GM04504 (cell line): ENCODE measurements at regions not wholly inside any gene's neighbourhood (a gene's known extent, or its start where the extent isn't known, plus 50 kb on each side); places are given as distances from the start of the nearest gene placed in this dataset.
A peak's percentile ranks its signal among the peaks of the same experiment; 100 is the strongest.

ENCODE experiments used
- DNase-seq: peaks from one replicate; pipeline ENCODE4 v3.0.0-alpha.2; 2012; ENCODE audit warnings: low read depth

DNA sequence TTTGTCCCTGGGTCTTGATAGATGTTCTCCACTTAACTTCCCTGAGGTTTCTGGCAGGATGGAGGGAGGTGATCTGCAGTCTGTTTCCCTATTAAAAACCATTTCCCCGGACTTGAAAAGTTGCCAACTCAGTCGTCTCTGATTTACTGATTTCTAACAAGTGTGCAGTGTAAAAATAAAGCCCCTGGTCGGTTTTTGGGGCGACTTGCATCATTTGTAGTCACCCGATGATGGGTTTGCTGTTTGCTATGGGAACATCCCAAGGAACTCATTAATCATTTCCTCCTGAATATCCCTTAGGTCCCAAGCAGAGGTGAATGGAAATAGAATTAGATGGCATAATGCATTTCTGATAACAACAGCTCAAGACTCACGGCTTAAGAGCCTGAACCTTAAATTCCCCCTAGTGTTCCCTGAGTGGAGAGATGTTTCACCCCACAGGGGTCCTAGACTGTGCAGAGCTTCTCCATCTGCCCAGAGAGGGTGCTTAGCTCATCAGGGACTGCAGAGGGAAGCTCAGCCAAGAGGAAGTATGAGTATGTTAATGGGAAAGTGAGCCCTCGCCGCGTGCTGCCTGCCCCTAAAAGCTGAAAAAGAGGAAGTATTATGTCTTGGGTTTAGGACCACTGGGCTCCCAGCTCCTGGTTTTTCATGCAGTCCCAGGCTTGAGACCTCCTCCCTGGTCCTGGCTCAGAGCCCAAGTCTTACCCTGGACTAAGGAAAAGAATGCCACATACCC, 115.1 kb upstream of the DAP start:
- no peak for DNase-seq

DNA sequence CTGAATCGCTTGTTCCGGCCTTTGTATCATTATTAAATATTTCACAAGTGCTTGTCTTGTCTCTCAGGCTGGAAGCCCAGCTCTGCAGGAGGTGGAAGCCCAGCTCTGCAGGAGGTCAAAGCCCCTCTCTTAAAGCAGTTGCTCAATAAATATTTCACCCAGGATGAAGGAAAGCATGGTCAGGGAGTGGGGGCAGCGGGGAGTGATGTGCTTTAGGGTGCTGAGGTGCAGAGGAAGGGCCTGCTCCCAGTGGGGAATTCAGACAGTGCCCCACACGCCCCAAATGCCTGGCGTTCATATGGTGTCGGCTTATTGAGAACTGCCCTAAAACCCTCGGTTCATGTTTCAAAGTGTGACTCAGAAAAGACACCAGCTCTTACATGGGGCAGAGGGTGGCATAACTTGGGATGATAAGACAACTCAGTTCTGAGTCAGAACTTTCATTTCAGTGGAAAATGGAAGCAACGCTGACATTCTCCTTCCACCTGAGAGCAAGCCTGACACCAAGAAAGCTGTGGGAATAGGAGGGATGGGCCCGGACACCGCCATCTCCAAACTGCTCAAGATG, 114.3 kb upstream of the DAP start:
- no peak for DNase-seq

DNA sequence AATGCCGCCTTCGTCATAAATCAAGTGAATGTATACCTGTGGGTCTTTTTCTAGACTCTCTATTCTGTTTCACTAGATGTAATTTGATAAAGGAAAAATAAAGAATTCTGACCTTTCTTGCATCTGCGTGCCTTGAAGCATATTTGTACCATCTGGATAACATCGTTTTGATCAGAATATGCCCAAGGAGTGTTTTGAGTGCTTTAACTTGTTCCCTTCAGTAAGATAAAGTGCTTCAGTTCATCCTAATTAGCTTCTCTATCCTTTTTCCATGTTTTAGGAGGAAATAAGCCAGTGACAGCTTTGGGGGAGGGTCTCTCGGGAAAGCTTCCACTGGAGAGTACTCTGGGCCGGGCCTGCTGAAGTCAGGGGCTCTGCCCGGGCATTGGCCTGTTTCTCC, 113.5 kb upstream of the DAP start:
- no peak for DNase-seq

DNA sequence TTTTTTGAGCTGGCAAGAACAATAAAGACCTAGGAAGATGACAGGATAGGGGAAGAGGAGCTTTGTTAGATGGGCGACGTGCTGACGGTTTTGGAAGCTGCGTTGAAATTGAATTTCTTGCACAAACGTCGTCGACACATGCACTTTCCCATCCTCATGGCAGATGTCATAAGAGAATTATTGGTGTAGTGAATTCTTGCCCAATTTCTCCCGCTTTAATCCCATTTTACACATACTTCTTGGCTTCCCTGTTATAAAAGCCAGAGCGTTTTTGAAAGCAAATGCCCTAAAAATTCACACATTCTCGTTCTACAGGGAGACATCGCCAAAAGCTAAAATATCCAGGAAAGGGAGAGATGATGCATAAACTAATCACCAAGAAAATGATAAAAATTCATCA, 109.8 kb upstream of the DAP start:
- DNase-seq = no peak

DNA sequence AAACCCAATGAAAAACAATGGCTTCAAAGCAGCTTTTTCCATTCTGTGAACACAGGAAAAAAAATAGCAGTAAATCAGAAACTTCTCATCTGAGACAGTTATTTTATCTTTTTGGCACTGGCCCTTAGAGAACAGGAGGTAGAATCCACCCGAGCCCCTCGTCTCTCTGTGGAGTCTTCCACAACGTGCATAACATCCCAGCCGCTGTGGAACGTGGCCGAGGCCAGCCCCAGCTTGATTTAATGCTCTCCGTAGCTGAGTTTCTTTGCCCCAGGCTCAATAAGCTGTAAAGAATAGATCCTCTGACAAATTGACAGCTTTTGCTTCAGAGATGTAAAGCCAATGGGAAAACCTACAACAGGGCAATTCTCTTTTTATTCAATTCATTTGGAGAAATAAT, 107.9 kb upstream of the DAP start:
- DNase-seq = no peak

DNA sequence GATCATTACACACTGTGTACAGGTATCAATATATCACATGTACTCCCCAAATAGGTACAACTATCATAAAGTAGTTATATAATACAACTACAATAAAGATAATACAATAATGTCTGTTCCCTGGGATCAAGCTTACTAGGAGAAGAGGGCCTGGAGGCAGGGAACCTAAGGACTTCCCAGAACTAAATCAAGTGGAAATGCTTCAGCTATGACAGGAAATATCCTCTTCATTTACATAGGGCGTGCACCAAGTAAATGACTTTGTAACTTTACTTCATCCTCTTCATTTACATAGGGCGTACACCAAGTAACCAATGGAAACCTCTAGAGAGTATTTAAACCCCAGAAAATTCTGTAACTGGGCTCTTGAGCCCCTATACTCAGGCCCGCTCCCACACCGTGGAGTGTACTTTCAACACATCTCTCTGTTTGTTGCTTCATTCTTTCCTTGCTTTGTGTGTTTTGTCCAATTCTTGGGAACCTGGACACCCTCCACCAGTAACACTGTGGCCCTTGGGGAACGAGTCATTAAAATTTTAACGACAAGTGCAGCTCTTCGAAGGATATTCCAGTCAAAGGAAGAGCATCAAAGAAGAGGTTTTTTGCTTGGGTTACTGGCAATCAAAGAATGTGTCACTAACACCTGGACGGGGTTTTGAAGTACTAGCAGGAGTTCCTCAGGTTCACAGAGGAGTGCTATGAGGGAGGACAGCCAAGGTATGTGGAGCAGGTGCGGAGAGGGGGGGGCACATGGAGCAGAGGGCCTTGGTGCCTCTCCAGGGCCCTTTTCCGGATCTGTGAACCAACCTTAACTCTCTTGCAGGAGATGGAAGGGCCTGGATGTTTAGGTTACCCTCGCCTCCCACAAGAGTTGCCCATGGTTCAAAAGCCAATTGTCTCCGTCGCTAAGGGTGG, 106.6 kb upstream of the DAP start:
- no peak for DNase-seq

DNA sequence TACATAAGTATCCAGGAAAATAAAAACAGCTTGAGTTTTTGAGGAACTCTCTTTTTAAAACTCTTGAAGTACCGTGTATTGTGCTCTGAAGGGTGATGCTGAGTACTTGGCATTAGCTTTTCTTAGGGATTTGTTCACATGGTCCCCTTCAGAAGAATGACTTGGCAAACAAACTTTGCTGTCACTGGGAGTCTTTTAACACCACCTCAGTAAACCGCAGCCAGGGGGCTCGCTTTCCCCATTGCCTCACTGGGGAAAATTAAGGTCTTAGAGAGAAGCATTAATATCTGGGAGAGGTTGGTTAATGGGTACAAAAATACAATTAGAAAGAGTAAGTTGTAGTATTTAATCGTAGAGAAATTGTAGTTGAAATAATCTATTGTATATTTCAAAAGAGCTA, 105.9 kb upstream of the DAP start:
- DNase-seq = no peak

DNA sequence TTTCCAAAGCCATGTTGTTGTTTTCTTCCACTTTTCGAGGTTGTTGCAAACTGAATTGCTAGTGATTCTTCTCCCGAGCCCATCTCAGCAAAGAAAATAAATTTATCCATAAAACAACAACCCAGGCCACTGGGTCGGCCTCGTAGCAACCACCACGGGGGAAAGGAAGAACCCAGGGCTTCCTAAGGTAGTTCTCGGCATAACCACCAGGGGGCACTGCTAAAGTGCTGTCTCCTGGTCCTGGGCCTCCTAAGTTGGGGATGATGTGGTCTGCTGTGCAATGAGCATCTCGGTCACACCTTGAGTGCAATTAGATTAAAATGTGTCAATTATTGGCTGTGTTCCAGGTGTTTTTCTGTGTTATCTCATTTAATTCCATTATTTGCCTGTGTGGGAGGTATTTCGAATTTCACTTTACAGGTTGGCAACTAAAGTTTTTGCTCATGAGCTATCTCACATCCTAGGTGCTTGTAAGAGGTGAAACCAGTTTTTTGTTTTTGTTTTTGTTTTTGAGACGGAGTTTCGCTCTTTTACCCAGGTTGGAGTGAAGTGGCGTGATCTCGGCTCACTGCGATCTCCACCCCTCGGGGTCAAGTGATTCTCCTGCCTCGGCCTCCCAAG, 102.8 kb upstream of the DAP start:
- peak; percentile 17 for DNase-seq

DNA sequence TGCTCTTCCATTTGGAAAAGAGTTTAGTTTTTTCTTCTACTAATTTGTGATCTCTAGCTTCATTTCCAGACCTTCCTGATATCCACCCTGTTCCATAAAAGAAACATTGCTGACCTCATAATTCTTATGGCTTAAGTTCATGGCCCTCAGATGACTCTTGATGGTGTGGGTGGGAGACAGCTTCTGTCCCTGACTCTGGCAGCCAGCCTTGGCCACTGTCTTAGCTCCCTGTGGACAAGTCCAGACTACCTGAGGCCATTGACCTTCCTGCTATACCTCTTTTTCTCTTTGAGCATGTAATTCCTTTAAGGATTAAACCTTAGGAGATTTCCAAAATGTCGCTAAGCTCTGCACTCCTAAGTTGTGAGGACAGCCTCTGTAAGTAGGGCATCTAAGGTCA, 101.1 kb upstream of the DAP start:
- no peak for DNase-seq

DNA sequence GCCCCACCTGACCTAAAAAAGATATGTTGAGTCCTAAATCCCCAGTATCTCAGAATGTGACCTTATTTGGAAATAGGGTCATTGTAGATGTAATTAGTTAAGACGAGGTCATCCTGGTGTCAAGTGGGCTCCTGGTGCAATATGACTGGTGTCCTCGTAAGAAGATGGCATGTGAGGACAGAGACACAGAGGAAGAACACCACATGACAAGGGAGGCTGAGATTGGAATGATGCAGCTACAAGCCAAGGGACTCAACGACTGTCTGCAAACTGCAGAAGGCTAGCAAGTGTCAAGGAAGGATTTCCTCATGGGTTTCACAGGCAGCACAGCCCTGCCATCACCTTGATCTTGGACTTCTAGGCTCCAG, 100.4 kb upstream of the DAP start:
- no peak for DNase-seq

DNA sequence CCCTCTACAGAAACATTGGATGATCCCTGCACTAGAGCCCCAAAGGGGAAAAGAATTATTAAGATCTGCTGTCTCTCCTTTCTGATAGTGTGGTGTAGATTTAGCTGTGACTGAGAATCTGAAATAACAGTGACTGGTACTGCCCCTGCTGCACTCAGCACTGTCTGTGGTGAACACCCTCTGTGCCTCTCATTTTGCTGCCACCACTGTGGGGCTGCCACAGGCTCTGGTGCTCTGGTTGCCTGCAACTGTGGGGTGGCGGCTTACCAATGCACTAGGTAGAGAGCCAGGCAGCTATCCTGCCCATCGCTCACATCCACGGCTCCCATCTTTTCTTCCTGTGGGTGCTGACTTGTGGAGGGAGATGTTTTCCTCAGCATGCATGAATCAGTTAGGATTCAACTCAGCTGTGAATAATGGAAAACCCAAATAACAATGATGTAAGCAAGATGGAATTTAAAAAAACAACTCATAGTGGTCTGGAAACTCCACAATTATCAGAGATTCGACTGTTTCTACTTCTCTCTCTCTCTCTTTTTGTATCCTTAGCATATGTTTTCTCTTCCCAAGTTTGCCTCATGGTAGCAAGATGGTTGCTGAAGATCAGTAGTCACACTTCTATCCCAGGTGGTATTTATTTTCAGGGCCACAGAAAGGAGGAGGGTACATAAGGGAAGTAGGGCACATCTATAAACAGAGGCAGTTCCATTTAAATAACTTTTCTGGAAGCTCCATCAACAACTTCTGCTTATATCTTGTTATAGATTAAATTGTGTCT, 99.8 kb upstream of the DAP start:
- DNase-seq = peak; percentile 2

DNA sequence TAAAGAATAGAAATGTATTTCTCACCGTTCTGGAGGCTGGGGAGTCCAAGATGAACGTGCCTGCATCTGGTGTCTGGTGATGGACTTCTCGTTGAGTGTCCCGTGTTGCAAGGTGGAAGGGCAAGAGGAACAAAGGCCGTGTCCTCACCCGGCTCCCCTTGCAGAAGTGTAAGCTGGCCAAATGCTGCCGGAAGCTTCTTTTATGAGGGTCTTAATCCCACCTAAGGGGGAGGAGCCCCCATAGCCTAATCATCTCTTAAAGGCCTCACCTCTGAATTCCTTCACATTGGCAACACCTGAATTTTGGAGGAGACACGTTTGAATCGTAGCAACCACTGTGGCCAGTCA, 99.1 kb upstream of the DAP start:
- no peak for DNase-seq

DNA sequence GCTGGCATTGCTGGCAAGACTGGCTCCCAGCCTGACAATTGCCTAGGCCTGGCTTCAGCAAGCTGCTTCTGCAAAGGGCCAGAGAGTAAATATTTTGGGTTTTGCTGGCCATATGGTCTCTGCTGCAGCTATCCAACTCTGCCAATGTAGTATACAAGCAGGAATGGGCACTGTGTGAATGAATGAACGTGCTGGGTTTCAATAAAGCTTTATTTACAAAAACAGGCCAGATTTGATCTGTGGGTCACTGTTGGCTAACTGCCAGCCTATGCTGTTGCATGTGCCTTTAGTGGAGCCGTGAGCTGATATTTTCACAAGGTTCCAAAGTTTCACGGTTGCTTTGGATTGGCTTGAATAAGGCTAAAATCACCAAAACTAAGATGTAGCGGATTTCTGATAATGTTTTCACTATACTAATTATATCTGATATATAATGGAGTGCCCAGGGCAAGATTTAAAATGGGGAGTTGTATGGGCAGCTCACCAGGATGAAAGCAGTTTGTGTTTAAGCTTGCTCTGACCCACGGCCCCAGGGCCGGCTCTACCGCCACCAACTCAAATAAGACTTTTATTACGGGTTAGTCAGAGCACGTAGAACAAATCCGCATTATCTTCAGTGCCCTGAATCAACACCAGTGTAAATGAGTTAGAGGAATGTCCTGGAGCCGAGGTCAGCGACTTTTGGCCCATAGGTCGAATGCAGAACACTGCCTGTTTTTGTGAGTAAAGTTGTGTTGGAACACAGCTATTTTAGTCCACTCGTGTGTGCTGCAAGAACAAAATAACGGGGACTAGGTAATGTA, 98.6 kb upstream of the DAP start:
- DNase-seq = no peak

DNA sequence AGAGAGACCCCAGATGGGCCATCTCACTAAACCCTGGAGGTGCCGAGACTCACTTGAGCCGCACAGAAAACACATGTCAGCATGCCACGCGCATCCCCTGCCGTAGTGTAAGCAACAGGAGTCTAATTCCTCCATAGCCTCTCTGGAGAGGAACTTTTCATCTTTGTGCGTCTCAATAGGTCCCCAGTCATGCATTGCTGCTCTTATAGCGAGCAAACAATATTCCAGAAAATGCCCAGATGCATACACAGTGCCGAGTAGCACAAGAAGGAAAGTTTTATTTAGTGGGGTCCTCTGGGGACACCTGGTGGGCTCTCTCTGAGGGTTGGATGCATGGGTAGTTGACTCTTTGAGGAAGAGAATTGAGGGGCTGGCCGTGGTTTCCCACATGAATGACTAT, 97.9 kb upstream of the DAP start:
- no peak for DNase-seq

DNA sequence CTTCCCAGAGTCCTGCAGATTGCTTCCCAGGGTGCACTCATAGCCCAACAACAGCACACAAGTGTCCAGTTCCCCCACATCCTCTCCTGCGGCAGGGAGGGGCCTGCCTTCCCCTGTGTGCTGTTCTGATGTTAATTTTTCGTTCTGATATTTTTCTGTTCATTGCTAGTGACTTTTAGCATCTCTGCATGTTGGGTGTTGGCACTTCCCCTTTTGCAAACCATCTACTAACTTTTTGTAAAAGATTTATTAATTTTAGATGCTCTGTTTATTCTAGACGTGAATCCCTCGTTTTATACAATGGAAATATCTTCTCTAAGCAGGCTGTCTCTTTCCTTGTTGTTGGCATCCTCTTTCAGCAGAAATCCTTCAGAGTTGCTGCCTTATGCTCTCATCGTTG, 97.3 kb upstream of the DAP start:
- DNase-seq = no peak

DNA sequence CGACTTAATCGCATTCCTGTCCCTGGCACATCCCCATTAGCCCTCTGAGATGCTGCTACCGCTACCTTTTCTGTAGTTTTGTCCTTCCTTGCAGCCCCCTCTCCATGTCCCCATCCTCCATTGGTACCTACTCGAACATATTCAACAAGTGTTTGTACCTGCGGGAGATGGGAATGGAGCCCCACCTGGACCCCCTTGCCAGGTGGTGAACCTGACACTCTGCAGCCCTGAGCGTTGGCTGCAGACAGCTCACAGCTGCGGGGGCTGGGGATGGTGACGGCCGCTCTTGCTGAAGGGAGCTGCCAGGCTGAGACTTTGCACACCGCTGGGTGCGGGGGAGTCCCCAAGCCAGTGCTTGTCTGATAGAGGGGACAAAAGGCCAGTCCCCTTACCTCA, 96.3 kb upstream of the DAP start:
- DNase-seq = no peak

DNA sequence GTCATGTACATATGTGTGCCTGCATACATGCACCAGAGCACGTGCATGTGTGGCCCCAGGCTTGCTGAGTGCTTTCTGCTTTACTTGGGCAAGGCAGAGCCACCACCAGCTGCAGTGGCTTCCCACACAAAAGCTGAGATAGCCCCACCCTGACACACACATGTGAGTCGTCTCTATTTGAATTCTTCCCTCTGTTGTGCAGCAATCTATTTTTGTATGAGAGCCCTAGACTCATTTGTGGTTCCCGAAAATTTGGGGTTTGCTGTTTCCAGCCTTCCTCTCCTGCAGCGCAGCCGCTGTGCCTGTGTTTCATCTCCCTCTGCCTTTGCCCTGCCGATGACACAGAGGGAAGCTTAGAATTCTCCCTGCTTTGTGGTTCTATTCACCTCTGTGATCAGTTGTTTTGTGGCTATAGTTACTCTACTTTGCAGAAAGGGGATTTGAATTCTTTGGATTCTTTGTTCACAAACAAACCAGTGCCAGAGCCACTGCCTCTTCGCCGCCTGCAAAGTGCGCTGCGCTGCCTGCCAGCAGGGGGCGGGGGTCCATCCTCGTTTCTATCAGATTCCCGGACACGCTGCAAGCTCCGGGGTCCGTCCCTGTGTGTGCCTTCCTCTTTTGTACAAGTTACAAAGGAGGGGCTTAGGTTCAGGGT, 95.8 kb upstream of the DAP start:
- no peak for DNase-seq

DNA sequence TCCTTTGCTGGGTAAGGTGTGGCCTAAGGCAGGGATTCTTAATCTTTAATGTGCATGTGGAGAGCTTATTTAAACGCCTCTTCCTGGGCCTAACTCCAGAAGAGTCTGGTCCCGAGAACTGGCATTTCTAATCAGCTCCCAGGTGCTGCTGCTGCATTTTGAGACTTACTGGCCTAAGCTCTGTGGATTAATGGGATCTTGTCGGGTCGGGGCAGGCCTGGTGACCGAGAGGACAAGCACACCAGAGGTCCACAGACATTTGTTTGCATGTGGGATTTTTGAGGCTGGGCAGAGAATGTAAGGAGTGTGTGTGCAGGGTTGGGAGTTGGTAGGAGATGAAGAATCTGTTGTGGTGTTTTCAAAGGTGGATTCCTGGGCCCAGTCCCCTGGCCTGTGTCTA, 95.0 kb upstream of the DAP start:
- DNase-seq = no peak

DNA sequence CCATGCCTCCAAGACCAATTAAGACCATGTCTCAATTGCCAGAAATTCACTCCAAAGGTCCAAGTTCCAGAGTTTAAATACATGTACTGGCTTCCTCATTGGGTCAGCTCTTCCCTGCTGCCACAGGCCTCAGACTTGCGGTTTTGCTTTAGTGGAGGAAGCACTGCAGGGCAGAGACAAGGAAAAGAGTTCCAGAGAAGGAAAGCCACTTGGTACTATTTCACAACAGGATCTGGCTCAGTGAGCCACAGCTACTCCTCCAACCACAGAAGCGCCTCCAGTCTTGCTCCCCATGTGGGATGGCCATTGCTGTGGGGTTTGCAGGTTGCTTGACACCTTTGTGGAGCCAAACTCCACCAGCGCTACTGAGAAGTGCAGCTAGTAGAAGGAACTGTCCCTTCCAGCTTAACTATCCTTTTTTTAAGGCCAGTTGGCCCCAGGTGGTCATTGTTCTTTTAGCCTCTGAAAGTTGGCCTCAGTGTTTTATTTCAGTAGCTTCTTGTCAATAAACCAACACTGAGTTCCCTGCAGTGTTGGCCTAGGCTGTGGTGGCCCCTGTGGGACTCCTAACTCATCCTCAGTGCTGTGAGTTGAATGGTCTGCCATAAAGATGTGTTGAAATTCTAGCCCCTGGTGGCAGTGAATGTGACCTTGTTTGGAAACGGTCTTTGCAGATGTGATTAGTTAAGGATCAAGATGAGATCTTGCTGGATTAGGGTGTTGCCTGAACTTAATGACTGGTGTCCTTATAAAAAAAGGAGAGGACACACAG, 93.7 kb upstream of the DAP start:
- DNase-seq = no peak

DNA sequence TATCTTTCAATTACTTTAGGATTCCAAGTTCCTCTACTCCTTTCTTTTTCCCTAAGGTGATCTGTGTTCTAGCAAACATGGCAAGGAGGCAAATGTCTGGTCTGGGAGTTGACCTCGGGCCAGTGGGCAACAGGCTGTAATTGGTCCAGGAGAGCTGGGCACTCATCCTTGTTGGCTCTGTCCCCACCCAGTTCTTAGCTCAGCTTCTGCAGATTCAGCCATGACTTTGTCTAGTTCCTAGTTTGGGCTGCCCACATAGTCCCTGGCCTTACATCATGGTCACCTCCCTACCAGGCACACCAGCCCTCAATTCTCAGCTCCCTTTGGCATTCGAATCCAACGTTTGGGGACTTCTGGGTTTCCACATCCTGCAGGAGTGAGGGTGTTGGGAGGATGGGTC, 92.1 kb upstream of the DAP start:
- no peak for DNase-seq
